Neuronal stem cell (in vitro differentiated cells): ENCODE measurements at regions not wholly inside any gene's neighbourhood (a gene's known extent, or its start where the extent isn't known, plus 50 kb on each side); places are given as distances from the start of the nearest gene placed in this dataset.

Experiments used
- DNase-seq: peaks from one replicate; pipeline ENCODE4 v3.0.0-alpha.2; 2013; ENCODE audit warnings: low spot score
- H2AFZ ChIP-seq: one replicate; pipeline ENCODE4 v1.6.1; 2013; ENCODE audit warnings: mild to moderate bottlenecking, low read length, inconsistent platforms
- H2AK5ac ChIP-seq: 2 replicates; pipeline ENCODE4 v1.6.1; 2013; ENCODE audit warnings: low read depth, mild to moderate bottlenecking, inconsistent platforms, low read length, moderate library complexity, mixed read lengths
- H2BK120ac ChIP-seq: 2 replicates; pipeline ENCODE4 v1.6.1; 2013; ENCODE audit warnings: low read depth, mild to moderate bottlenecking, inconsistent platforms, low read length, moderate library complexity, mixed read lengths
- H2BK12ac ChIP-seq: one replicate; pipeline ENCODE4 v1.6.1; 2013; ENCODE audit warnings: low read length, inconsistent platforms
- H2BK15ac ChIP-seq: 2 replicates; pipeline ENCODE4 v1.6.1; 2013; ENCODE audit warnings: mild to moderate bottlenecking, low read length, inconsistent platforms, mixed read lengths
- H2BK5ac ChIP-seq: one replicate; pipeline ENCODE4 v1.6.1; 2013; ENCODE audit warnings: inconsistent platforms, mild to moderate bottlenecking, low read length, moderate library complexity
- H3K14ac ChIP-seq: one replicate; pipeline ENCODE4 v1.6.1; 2013; ENCODE audit warnings: low read length, inconsistent platforms
- H3K18ac ChIP-seq: 2 replicates; pipeline ENCODE4 v1.6.1; 2013; ENCODE audit warnings: low read length, inconsistent platforms
- H3K23ac ChIP-seq: 2 replicates; pipeline ENCODE4 v1.6.1; 2013; ENCODE audit warnings: low read depth, mild to moderate bottlenecking, mixed read lengths, low read length, inconsistent platforms; ENCODE audit not compliant: poor library complexity
- H3K27ac ChIP-seq: replicated peaks from 3 replicates; pipeline ENCODE4 v1.5.1; 2013; ENCODE audit warnings: low read length, inconsistent platforms
- H3K27me3 ChIP-seq, 3 experiments: 2 replicates each; pipeline ENCODE4 v1.6.1; 2013; ENCODE audit warnings: low read length in 3 of 3, mild to moderate bottlenecking in 2 of 3, inconsistent platforms in 1 of 3, low read depth in 1 of 3, mixed read lengths in 1 of 3, moderate library complexity in 1 of 3; ENCODE audit not compliant: control insufficient read depth in 3 of 3, insufficient read depth in 3 of 3
- H3K36me3 ChIP-seq, 2 donors: replicated peaks in 1 of 2; 2 replicates each; pipeline ENCODE4 v1.6.1; 2013; ENCODE audit warnings: low read length in 2 of 2; ENCODE audit not compliant: control insufficient read depth in 2 of 2, insufficient read depth in 2 of 2
- H3K4ac ChIP-seq: 2 replicates; pipeline ENCODE4 v1.6.1; 2013; ENCODE audit warnings: inconsistent platforms, mild to moderate bottlenecking, low read length, moderate library complexity
- H3K4me1 ChIP-seq, 2 donors: 1 replicate in 1 of 2; 2 replicates in 1 of 2; pipeline ENCODE4 v1.6.1; 2013; ENCODE audit warnings: low read length in 2 of 2, low read depth in 1 of 2; ENCODE audit not compliant: control insufficient read depth in 2 of 2, insufficient read depth in 1 of 2
- H3K4me2 ChIP-seq: one replicate; pipeline ENCODE4 v1.6.1; 2013; ENCODE audit warnings: mild to moderate bottlenecking, low read length, inconsistent platforms; ENCODE audit not compliant: insufficient read depth, poor library complexity, severe bottlenecking
- H3K4me3 ChIP-seq, 2 donors: 2 replicates each; pipeline ENCODE4 v1.5.1; 2013; ENCODE audit warnings: low read length in 2 of 2, mild to moderate bottlenecking in 2 of 2, inconsistent platforms in 1 of 2, moderate library complexity in 1 of 2
- H3K79me1 ChIP-seq: one replicate; pipeline ENCODE4 v1.6.1; 2013; ENCODE audit warnings: low read depth, mild to moderate bottlenecking, inconsistent platforms, low read length, moderate library complexity
- H3K9ac ChIP-seq: one replicate; pipeline ENCODE4 v1.6.1; 2013; ENCODE audit warnings: mild to moderate bottlenecking, low read depth, low read length, inconsistent platforms; ENCODE audit not compliant: poor library complexity
- H3K9me3 ChIP-seq, 2 donors: replicated peaks in 1 of 2; 2 replicates each; pipeline versions ENCODE3 to v1.6.1; 2013; ENCODE audit warnings: low read length in 2 of 2, mild to moderate bottlenecking in 2 of 2, inconsistent platforms in 1 of 2, low read depth in 1 of 2, mixed read lengths in 1 of 2, moderate library complexity in 1 of 2; ENCODE audit not compliant: control insufficient read depth in 2 of 2, insufficient read depth in 1 of 2
- H4K8ac ChIP-seq: one replicate; pipeline ENCODE4 v1.6.1; 2013; ENCODE audit warnings: low read depth, mild to moderate bottlenecking, inconsistent platforms, low read length, moderate library complexity
- H4K91ac ChIP-seq: one replicate; pipeline ENCODE4 v1.6.1; 2013; ENCODE audit warnings: low read length, low read depth, mild to moderate bottlenecking, inconsistent platforms; ENCODE audit not compliant: poor library complexity
- WGBS, 2 donors: extraction: QIAGEN DNeasy Blood & Tissue Kit; methylation state at CpG; one replicate each; pipeline ENCODE4 v1.1.7; 2013; ENCODE audit warnings: missing lambda C conversion rate in 2 of 2, mixed read lengths in 1 of 2; ENCODE audit not compliant: insufficient read length in 2 of 2, insufficient replicate concordance in 1 of 2; ENCODE audit errors: extremely low coverage in 2 of 2; 5-methylcytosine and 5-hydroxymethylcytosine counted together

GRCh38 chr7:115135769-115136410 lies 214.0 kb downstream of the MDFIC start:
- Histone ChIP-seq H3K18ac (no peak overlapping the region), H3K4ac (no peak overlapping the region), H3K4me2 (no peak overlapping the region), H3K9me3 (no peaks in the 10 kb centered on the region), H3K4me3 (no peak overlapping the region), H3K4me1 (peaks cover 0 to 4% of the 10 kb centered on the region in 2 donors), H2AFZ (no peak overlapping the region), H2AK5ac (no peak overlapping the region), H4K8ac (no peak overlapping the region), H3K14ac (no peak overlapping the region), H3K27ac (no peak overlapping the region), H3K79me1 (no peaks in the 10 kb centered on the region), H2BK15ac (no peak overlapping the region), H3K36me3 (no peaks in the 10 kb centered on the region), H2BK120ac (no peak overlapping the region), H2BK5ac (no peak overlapping the region), H3K23ac (no peak overlapping the region), H3K27me3 (no peaks in the 10 kb centered on the region), H4K91ac (no peak overlapping the region), H2BK12ac (no peak overlapping the region), H3K9ac (no peak overlapping the region)
- WGBS, 2 donors: no CpG with 5 or more reads among the region's 1 CpG
- DNase-seq: no peak

- no peak overlapping the region for H3K4me2 ChIP-seq
- no peak overlapping the region for H3K4ac ChIP-seq
- H2BK5ac ChIP-seq: no peak overlapping the region
- no peak overlapping the region for H3K4me3 ChIP-seq
- H2BK12ac ChIP-seq: no peak overlapping the region
- H3K9ac ChIP-seq: no peak overlapping the region
- H3K4me1 ChIP-seq: peaks cover 0 to 4% of the 10 kb centered on the region in 2 donors
- H3K36me3 ChIP-seq: no peaks in the 10 kb centered on the region
- no peak overlapping the region for H3K18ac ChIP-seq
- H3K9me3 ChIP-seq: no peaks in the 10 kb centered on the region
- H3K79me1 ChIP-seq: no peaks in the 10 kb centered on the region
- no peak overlapping the region for H2BK120ac ChIP-seq
- no peak overlapping the region for H3K27ac ChIP-seq
- WGBS, 2 donors: no CpG with 5 or more reads among the region's 4 CpGs
- DNase-seq: no peak
- no peak overlapping the region for H3K14ac ChIP-seq
- H3K27me3 ChIP-seq: no peaks in the 10 kb centered on the region
- no peak overlapping the region for H2AK5ac ChIP-seq
- H2AFZ ChIP-seq: no peak overlapping the region
- H3K23ac ChIP-seq: no peak overlapping the region
- no peak overlapping the region for H2BK15ac ChIP-seq
- H4K8ac ChIP-seq: no peak overlapping the region
- H4K91ac ChIP-seq: no peak overlapping the region
These were observed 213.3 kb downstream of the MDFIC start for GRCh38 chr7:115135146-115135545.

GRCh38 chr7:115133248-115133647 lies 211.4 kb downstream of the MDFIC start:
- Histone ChIP-seq H3K23ac (no peak overlapping the region), H3K14ac (no peak overlapping the region), H3K4me3 (no peak overlapping the region), H4K91ac (no peak overlapping the region), H3K36me3 (no peaks in the 10 kb centered on the region), H3K4me2 (no peak overlapping the region), H3K79me1 (no peaks in the 10 kb centered on the region), H2BK15ac (no peak overlapping the region), H3K27me3 (no peaks in the 10 kb centered on the region), H2BK12ac (no peak overlapping the region), H2AFZ (no peak overlapping the region), H3K9me3 (no peaks in the 10 kb centered on the region), H4K8ac (no peak overlapping the region), H3K9ac (no peak overlapping the region), H3K18ac (no peak overlapping the region), H2BK120ac (no peak overlapping the region), H2BK5ac (no peak overlapping the region), H3K4me1 (peaks cover 0 to 4% of the 10 kb centered on the region in 2 donors), H3K27ac (no peak overlapping the region), H2AK5ac (no peak overlapping the region), H3K4ac (no peak overlapping the region)
- WGBS, 2 donors: no CpG with 5 or more reads among the region's 5 CpGs
- no peak for DNase-seq

GRCh38 chr7:115132096-115132495 lies 210.2 kb downstream of the MDFIC start:
- DNase-seq: no peak
- no peak overlapping the region for H3K9ac ChIP-seq
- no peaks in the 10 kb centered on the region for H3K79me1 ChIP-seq
- WGBS, 2 donors: no CpG with 5 or more reads among the region's 1 CpG
- no peak overlapping the region for H2BK120ac ChIP-seq
- H3K4me3 ChIP-seq: no peak overlapping the region
- H3K9me3 ChIP-seq: no peaks in the 10 kb centered on the region
- H2AK5ac ChIP-seq: no peak overlapping the region
- H3K18ac ChIP-seq: no peak overlapping the region
- no peak overlapping the region for H2BK5ac ChIP-seq
- H2BK12ac ChIP-seq: no peak overlapping the region
- no peak overlapping the region for H3K4ac ChIP-seq
- H3K14ac ChIP-seq: no peak overlapping the region
- H3K23ac ChIP-seq: no peak overlapping the region
- H3K4me1 ChIP-seq: peaks cover 0 to under 1% of the 10 kb centered on the region in 2 donors
- no peaks in the 10 kb centered on the region for H3K36me3 ChIP-seq
- H2AFZ ChIP-seq: no peak overlapping the region
- H4K8ac ChIP-seq: no peak overlapping the region
- no peak overlapping the region for H4K91ac ChIP-seq
- no peaks in the 10 kb centered on the region for H3K27me3 ChIP-seq
- H3K4me2 ChIP-seq: no peak overlapping the region
- no peak overlapping the region for H3K27ac ChIP-seq
- no peak overlapping the region for H2BK15ac ChIP-seq
